GM06990 (cell line): ENCODE measurements at regions not wholly inside any gene's neighbourhood (a gene's known extent, or its start where the extent isn't known, plus 50 kb on each side); places are given as distances from the start of the nearest gene placed in this dataset.
"Not testable (repeated sequence)": the region's sequence is repeated elsewhere in the genome, so short reads cannot be mapped to it uniquely, and the experiment has no call there.

Experiments used
- DNase-seq: peaks from one replicate; pipeline ENCODE4 v3.0.0-alpha.2; 2011; ENCODE audit not compliant: insufficient read length; ENCODE audit errors: extremely low read depth
- H3K27me3 ChIP-seq: replicated peaks from 2 replicates; pipeline ENCODE4 v1.6.0; 2011; ENCODE audit warnings: low read length; ENCODE audit not compliant: control insufficient read depth, insufficient read depth
- H3K36me3 ChIP-seq: 2 replicates; pipeline ENCODE4 v1.5.1; 2011; ENCODE audit warnings: low read length; ENCODE audit not compliant: control insufficient read depth, insufficient read depth
- H3K4me3 ChIP-seq: replicated peaks from 2 replicates; pipeline ENCODE4 v1.5.1; 2011; ENCODE audit warnings: low read depth, mild to moderate bottlenecking, control low read depth, low read length
- TF ChIP-seq, protein P1 (sequence below): IDR thresholded peaks from 2 replicates; pipeline ENCODE4 v1.5.1; 2011; ENCODE audit warnings: low read length, control low read depth, mild to moderate bottlenecking, inconsistent platforms; ENCODE audit not compliant: insufficient read depth, poor library complexity, severe bottlenecking

DNA sequence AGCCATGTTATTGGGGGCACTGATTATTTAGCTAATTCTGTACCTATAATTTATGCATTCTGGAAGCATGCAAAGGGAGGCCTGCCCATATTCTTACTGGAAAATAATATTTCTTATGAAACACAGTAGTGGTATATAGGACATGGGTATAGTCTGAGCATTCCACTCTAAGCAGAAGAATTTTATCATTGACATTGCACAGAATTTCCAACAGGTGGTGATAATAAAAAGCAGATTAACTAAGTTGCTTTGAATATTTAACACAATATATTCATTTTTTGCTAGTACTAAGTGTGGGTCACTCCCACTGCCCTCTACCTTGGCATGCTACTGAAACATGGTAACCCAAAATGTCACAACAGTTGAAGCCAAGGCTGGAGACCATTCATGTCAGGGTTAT lies 728.8 kb upstream of the FAT3 start:
- Histone ChIP-seq H3K27me3 (no peaks in the 10 kb centered on the region), H3K36me3 (no peaks in the 10 kb centered on the region), H3K4me3 (no peak overlapping the region)
- TF ChIP-seq, protein P1, sequence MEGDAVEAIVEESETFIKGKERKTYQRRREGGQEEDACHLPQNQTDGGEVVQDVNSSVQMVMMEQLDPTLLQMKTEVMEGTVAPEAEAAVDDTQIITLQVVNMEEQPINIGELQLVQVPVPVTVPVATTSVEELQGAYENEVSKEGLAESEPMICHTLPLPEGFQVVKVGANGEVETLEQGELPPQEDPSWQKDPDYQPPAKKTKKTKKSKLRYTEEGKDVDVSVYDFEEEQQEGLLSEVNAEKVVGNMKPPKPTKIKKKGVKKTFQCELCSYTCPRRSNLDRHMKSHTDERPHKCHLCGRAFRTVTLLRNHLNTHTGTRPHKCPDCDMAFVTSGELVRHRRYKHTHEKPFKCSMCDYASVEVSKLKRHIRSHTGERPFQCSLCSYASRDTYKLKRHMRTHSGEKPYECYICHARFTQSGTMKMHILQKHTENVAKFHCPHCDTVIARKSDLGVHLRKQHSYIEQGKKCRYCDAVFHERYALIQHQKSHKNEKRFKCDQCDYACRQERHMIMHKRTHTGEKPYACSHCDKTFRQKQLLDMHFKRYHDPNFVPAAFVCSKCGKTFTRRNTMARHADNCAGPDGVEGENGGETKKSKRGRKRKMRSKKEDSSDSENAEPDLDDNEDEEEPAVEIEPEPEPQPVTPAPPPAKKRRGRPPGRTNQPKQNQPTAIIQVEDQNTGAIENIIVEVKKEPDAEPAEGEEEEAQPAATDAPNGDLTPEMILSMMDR: no peak
- no peak for DNase-seq

- TF ChIP-seq, protein P1: no peak
- DNase-seq: no peak
- Histone ChIP-seq H3K4me3 (no peak overlapping the region), H3K27me3 (no peaks in the 10 kb centered on the region), H3K36me3 (no peaks in the 10 kb centered on the region)
Observed at GRCh38 chr11:91489989-91490388, 734.6 kb upstream of the FAT3 start.

- H3K36me3 ChIP-seq, DNase-seq, H3K4me3 ChIP-seq, H3K27me3 ChIP-seq: not testable (repeated sequence)
Observed at GRCh38 chr11:91483956-91484355, 740.7 kb upstream of the FAT3 start.

DNA sequence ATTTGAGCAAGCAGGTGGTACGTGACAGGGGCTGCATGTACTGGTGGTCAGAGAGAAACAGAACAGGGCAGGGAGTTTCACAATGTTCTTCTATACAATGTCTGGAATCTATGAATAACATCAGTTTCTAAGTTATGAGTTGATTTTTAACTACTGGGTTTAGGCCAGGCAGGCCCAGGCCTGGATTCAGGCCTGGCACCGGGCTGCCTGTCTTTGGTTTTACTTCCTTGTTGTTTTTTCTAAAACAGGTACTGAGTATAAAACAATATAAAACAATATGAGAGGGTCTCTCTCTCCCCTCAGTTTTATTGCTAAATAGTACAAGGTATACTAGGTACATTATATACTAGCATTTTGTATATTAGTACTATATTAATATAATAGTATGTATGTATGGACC lies 742.7 kb upstream of the FAT3 start:
- H3K27me3 ChIP-seq, H3K4me3 ChIP-seq, H3K36me3 ChIP-seq, DNase-seq: not testable (repeated sequence)

DNA sequence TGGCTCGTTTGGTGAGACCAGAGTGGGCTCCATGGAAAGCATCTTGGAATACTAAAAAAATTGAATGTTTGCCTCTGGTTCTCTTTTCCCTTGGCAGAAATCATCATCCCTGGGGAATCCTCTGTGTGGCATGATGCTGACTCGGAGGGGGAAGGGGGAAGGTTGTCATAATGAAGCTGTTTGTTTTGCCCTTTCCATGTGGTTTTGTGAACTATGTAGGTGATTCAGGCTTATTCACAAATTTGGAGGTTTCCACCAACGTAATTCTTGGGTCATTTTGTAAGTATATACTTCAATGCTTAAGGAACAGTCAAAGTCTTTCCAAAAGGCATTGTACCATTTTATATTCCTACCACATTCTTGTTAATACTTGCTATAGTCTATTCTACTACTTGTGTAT lies 754.0 kb upstream of the FAT3 start:
- DNase-seq: no peak
- no peaks in the 10 kb centered on the region for H3K36me3 ChIP-seq
- no peak overlapping the region for H3K4me3 ChIP-seq
- TF ChIP-seq, protein P1: no peak
- no peaks in the 10 kb centered on the region for H3K27me3 ChIP-seq

GRCh38 chr11:91459840-91460239 lies 764.8 kb upstream of the FAT3 start:
- H3K36me3 ChIP-seq: no peaks in the 10 kb centered on the region
- no peak for DNase-seq
- no peak overlapping the region for H3K4me3 ChIP-seq
- TF ChIP-seq, protein P1: no peak
- H3K27me3 ChIP-seq: no peaks in the 10 kb centered on the region

GRCh38 chr11:91446267-91446666 lies 778.4 kb upstream of the FAT3 start:
- H3K27me3 ChIP-seq: no peaks in the 10 kb centered on the region
- TF ChIP-seq, protein P1: no peak
- DNase-seq: no peak
- no peaks in the 10 kb centered on the region for H3K36me3 ChIP-seq
- H3K4me3 ChIP-seq: no peak overlapping the region
